ENCODE measurements at regions not wholly inside any gene's neighbourhood (a gene's known extent, or its start where the extent isn't known, plus 50 kb on each side); places are given as distances from the start of the nearest gene placed in this dataset.

- no peak overlapping the region for H3K4me3 ChIP-seq (ENCODE audit: low read length)
- H3K79me2 ChIP-seq (replicated peaks; ENCODE audit: insufficient read depth, low read length): no peaks in the 10 kb centered on the region
- H3K9me3 ChIP-seq (ENCODE audit: low read length): no peaks in the 10 kb centered on the region
- no peaks in the 10 kb centered on the region for H3F3A ChIP-seq (ENCODE audit: insufficient read depth, low read length, poor library complexity, severe bottlenecking)
- no peaks in the 10 kb centered on the region for H4K20me1 ChIP-seq (ENCODE audit: insufficient read depth)
- no peak overlapping the region for H3K27ac ChIP-seq (ENCODE audit: low read length)
- no peaks in the 10 kb centered on the region for H3K27me3 ChIP-seq (ENCODE audit: insufficient read depth, low read depth, low read length)
- H3K36me3 ChIP-seq (ENCODE audit: insufficient read depth, low read length): no peaks in the 10 kb centered on the region
- H3K9ac ChIP-seq (ENCODE audit: low read length): no peak overlapping the region
- no peaks in the 10 kb centered on the region for H3K9me2 ChIP-seq (ENCODE audit: insufficient read depth, low read length)
- TF ChIP-seq EZH2 (IDR thresholded peaks at IDR 0.05; ENCODE audit: borderline replicate concordance, insufficient read depth, low read length, poor library complexity, severe bottlenecking) (no peak), REST (IDR thresholded peaks at IDR 0.05; ENCODE audit: borderline replicate concordance) (no peak), TAF1 (IDR thresholded peaks at IDR 0.05; ENCODE audit: low read depth) (no peak), RAD21 (conservative IDR thresholded peaks at IDR 0.05) (no peak), POLR2AphosphoS5 (IDR thresholded peaks at IDR 0.05) (no peak), EP300 (conservative IDR thresholded peaks at IDR 0.05; ENCODE audit: poor library complexity, severe bottlenecking) (no peak), CTCF (IDR thresholded peaks at IDR 0.05; ENCODE audit: poor library complexity, severe bottlenecking) (no peak), SMC3 (conservative IDR thresholded peaks at IDR 0.05; ENCODE audit: poor library complexity) (no peak), MXI1 (conservative IDR thresholded peaks at IDR 0.05; ENCODE audit: poor library complexity, severe bottlenecking) (no peak)
- no peak overlapping the region for H3K4me2 ChIP-seq (ENCODE audit: low read length)
- no peak overlapping the region for H2AFZ ChIP-seq (ENCODE audit: low read depth, low read length)
These were observed 395.9 kb downstream of the TFEC start for GRCh38 chr7:115634633-115635032.

GRCh38 chr7:115632636-115633035 is 397.9 kb downstream of the TFEC start:
- Histone ChIP-seq H3K9ac (ENCODE audit: low read length) (no peak overlapping the region), H3K9me2 (ENCODE audit: insufficient read depth, low read length) (no peaks in the 10 kb centered on the region), H2AFZ (ENCODE audit: low read depth, low read length) (no peak overlapping the region), H3K4me2 (ENCODE audit: low read length) (no peak overlapping the region), H3K79me2 (replicated peaks; ENCODE audit: insufficient read depth, low read length) (no peaks in the 10 kb centered on the region), H3K36me3 (ENCODE audit: insufficient read depth, low read length) (no peaks in the 10 kb centered on the region), H3K27ac (ENCODE audit: low read length) (no peak overlapping the region), H3F3A (ENCODE audit: insufficient read depth, low read length, poor library complexity, severe bottlenecking) (no peaks in the 10 kb centered on the region), H3K4me3 (ENCODE audit: low read length) (no peak overlapping the region), H3K9me3 (ENCODE audit: low read length) (no peaks in the 10 kb centered on the region), H4K20me1 (ENCODE audit: insufficient read depth) (no peaks in the 10 kb centered on the region), H3K27me3 (ENCODE audit: insufficient read depth, low read depth, low read length) (no peaks in the 10 kb centered on the region)
- TF ChIP-seq CTCF (IDR thresholded peaks at IDR 0.05; ENCODE audit: poor library complexity, severe bottlenecking) (no peak), RAD21 (conservative IDR thresholded peaks at IDR 0.05) (no peak)

Data from neural cell (in vitro differentiated cells).